K562 (cell line): ENCODE measurements at regions not wholly inside any gene's neighbourhood (a gene's known extent, or its start where the extent isn't known, plus 50 kb on each side); places are given as distances from the start of the nearest gene placed in this dataset.

ENCODE experiments used
- ATAC-seq: fragments of 200-7000 bp; cut with Tn5 transposase; 3 replicates; pipeline ENCODE4 v1.9.1; 2020; ENCODE audit warnings: moderate library complexity
- BruUV-seq: library from RNA; stranded (reverse); fragments of 400-500 nt; replicated peaks from 2 replicates; lab custom pipeline; 2021; lab: Mats Ljungman, UMichigan
- CTCF ChIA-PET: fragments of 300-600 bp; formaldehyde crosslinking; extraction: SDS; loops from one replicate; lab custom pipeline; 2021; ENCODE audit warnings: low intra/inter-chr PET ratio; lab: Yijun Ruan, JAX
- POLR2A ChIA-PET: fragments of 300-600, 350-650 bp; sonication (Branson Sonifier 250); formaldehyde crosslinking; extraction: SDS; loops from one replicate; lab custom pipeline; 2021; ENCODE audit warnings: antibody characterized with exemption, inconsistent platforms; lab: Yijun Ruan, JAX
- DNase-seq, 4 experiments: peaks; one replicate each; pipeline versions ENCODE4 v3.0.0 to v3.0.0-alpha.2; 2011 to 2018; ENCODE audit warnings: low spot score in 3 of 4, mixed read lengths in 3 of 4; ENCODE audit errors: extremely low read depth in 1 of 4
- FAIRE-seq: peaks from 2 replicates; lab custom pipeline; 2011; peaks lifted over from hg19 to GRCh38; lab: Jason Lieb, UNC
- H2AFZ ChIP-seq: 2 replicates; pipeline ENCODE4 v1.6.0; 2011; ENCODE audit warnings: low read depth, low read length, control low read depth, inconsistent platforms
- H3K27ac ChIP-seq: fragments of 200-600 bp; 3 replicates; pipeline ENCODE4 v1.8.0; 2011; ENCODE audit warnings: low read depth, mild to moderate bottlenecking, control low read depth, inconsistent platforms, low read length, moderate library complexity, mixed read lengths; ENCODE audit errors: extremely low read depth
- H3K27me3 ChIP-seq, 2 experiments: fragments of 300-600 bp in 1 of 2; 2 replicates in 1 of 2; 3 replicates in 1 of 2; pipeline versions ENCODE4 v1.6.0 to v1.8.0; 2011; ENCODE audit warnings: inconsistent platforms in 2 of 2, low read length in 2 of 2, mild to moderate bottlenecking in 1 of 2, mixed read lengths in 1 of 2, moderate library complexity in 1 of 2; ENCODE audit not compliant: control insufficient read depth in 2 of 2, insufficient read depth in 2 of 2
- H3K36me3 ChIP-seq: fragments of 300-600 bp; 3 replicates; pipeline ENCODE4 v1.8.0; 2011; ENCODE audit warnings: mild to moderate bottlenecking, low read length, inconsistent platforms; ENCODE audit not compliant: control insufficient read depth, insufficient read depth
- H3K4me1 ChIP-seq, 2 experiments: fragments of 200-600 bp in 1 of 2; replicated peaks in 1 of 2; 2 replicates in 1 of 2; 3 replicates in 1 of 2; pipeline versions ENCODE4 v1.5.1 to v1.8.0; 2011; ENCODE audit warnings: inconsistent platforms in 2 of 2, low read length in 2 of 2, mild to moderate bottlenecking in 1 of 2, mixed read lengths in 1 of 2, moderate library complexity in 1 of 2; ENCODE audit not compliant: control insufficient read depth in 2 of 2, insufficient read depth in 2 of 2
- H3K4me2 ChIP-seq: 2 replicates; pipeline ENCODE4 v1.6.1; 2011; ENCODE audit warnings: low read length, control low read depth, inconsistent platforms, mixed read lengths; ENCODE audit not compliant: insufficient read depth
- H3K4me3 ChIP-seq: fragments of 200-600 bp; sonication (generic), shearing (Covaris generic); 2 replicates; pipeline ENCODE4 v1.5.1; 2016; ENCODE audit warnings: control low read depth, inconsistent platforms
- H3K79me2 ChIP-seq: fragments of 200-600 bp; 3 replicates; pipeline ENCODE4 v1.8.0; 2011; ENCODE audit warnings: low read length, inconsistent platforms; ENCODE audit not compliant: control insufficient read depth, insufficient read depth
- H3K9ac ChIP-seq, 2 experiments: 2 replicates each; pipeline versions ENCODE4 v1.6.0 to v1.6.1; 2011; ENCODE audit warnings: low read depth in 2 of 2, low read length in 2 of 2, control low read depth in 1 of 2, inconsistent platforms in 1 of 2, mild to moderate bottlenecking in 1 of 2, mixed read lengths in 1 of 2; ENCODE audit not compliant: insufficient read depth in 1 of 2
- H3K9me1 ChIP-seq: one replicate; pipeline ENCODE4 v1.6.0; 2011; ENCODE audit warnings: inconsistent platforms, mild to moderate bottlenecking, low read length, moderate library complexity; ENCODE audit not compliant: control insufficient read depth, insufficient read depth
- H3K9me3 ChIP-seq: replicated peaks from 2 replicates; pipeline ENCODE4 v1.5.1; 2011; ENCODE audit warnings: low read depth, low read length, inconsistent platforms; ENCODE audit not compliant: control insufficient read depth, insufficient read depth
- H4K20me1 ChIP-seq: replicated peaks from 2 replicates; pipeline ENCODE4 v1.6.1; 2011; ENCODE audit warnings: low read length, inconsistent platforms, mixed read lengths; ENCODE audit not compliant: control insufficient read depth, insufficient read depth
- ELK1 ChIP-seq: sonication (generic); formaldehyde crosslinking; IDR thresholded peaks from 2 replicates; pipeline ENCODE4 v1.8.1; 2022; ENCODE audit warnings: missing genetic modification reagents
- PKNOX1 ChIP-seq: fragments of 450-650 bp; IDR thresholded peaks from 2 replicates; pipeline ENCODE4 v1.6.1; 2016
- ZNF197 ChIP-seq: fragments of 200-800 bp; sonication (Bioruptor generic); IDR thresholded peaks from 2 replicates; pipeline ENCODE4 v1.6.1; 2016; ENCODE audit warnings: low read depth, missing genetic modification characterization, missing compliant biosample characterization
- WGBS: fragments of 100-300 bp; shearing (Covaris generic); methylation state at CpG from one replicate; pipeline ENCODE4 v1.1.6; 2016; ENCODE audit warnings: low coverage, mixed read lengths; ENCODE audit not compliant: insufficient coverage; ENCODE audit errors: missing lambda C conversion rate; 5-methylcytosine and 5-hydroxymethylcytosine counted together
- in situ Hi-C: fragments of 300-500 bp; cut with MboI; formaldehyde crosslinking; loops from 4 replicates; pipeline ENCODE4 v1.15.0; 2018; ENCODE audit warnings: inconsistent platforms, mixed read lengths
- intact Hi-C: fragments of 100-400 bp; cut with micrococcal nuclease; formaldehyde crosslinking; loops from 2 replicates; pipeline ENCODE4 v1.14.2; 2022

- FAIRE-seq (no peak), ATAC-seq (no peak), DNase-seq (no peak)
- H3K4me2 ChIP-seq: no peak overlapping the region
- H3K27me3 ChIP-seq: peaks cover 10 to 44% of the 10 kb centered on the region in 2 experiments; a peak in 4 of 5 replicates
- H3K4me3 ChIP-seq: no peak overlapping the region
- 6% methylated on average over 10 of the region's 10 CpGs for WGBS
- H2AFZ ChIP-seq: no peak overlapping the region
- H3K79me2 ChIP-seq: no peaks in the 10 kb centered on the region
- in situ Hi-C loops (no loop called here), intact Hi-C loops (no loop called here)
- peaks cover 3% of the 10 kb centered on the region; the same call in 1 of the 2 replicates for H4K20me1 ChIP-seq
- peaks cover 3% of the 10 kb centered on the region for H3K9me1 ChIP-seq
- POLR2A ChIA-PET: interaction anchor here (0.5 to 2.1 kb wide), 3 partner anchors 9 to 439 kb away, joined by 3 to 6 read pairs (median 6); partner anchors contain the start of gene IDH3A
- no peak overlapping the region for H3K27ac ChIP-seq
- no peaks in the 10 kb centered on the region for H3K9me3 ChIP-seq
- no TSS peak for BruUV-seq
- CTCF ChIA-PET: no interaction called here
- peaks cover 0 to 10% of the 10 kb centered on the region in 2 experiments; a peak in 2 of 5 replicates for H3K4me1 ChIP-seq
- H3K9ac ChIP-seq: peak overlapping the region in 1 of 2 experiments; percentile 14; a peak in 1 of 4 replicates
- TF ChIP-seq PKNOX1 (no peak), ZNF197 (CRISPR knock-in tag) (no peak), ELK1 (CRISPR knock-in tag) (no peak)
- no peaks in the 10 kb centered on the region for H3K36me3 ChIP-seq
Observed at GRCh38 chr15:77710206-77710605, 77.5 kb upstream of the LINGO1 start.
